Esophagus muscularis mucosa (tissue), 4 donors: ENCODE measurements at regions not wholly inside any gene's neighbourhood (a gene's known extent, or its start where the extent isn't known, plus 50 kb on each side); places are given as distances from the start of the nearest gene placed in this dataset.

ENCODE experiments used
- CTCF ChIP-seq, 3 experiments: fragments of 200-600 bp in 2 of 3; fragments of 450-650 bp in 1 of 3; sonication (generic) in 2 of 3; IDR thresholded peaks; one replicate each; pipeline ENCODE4 v1.5.1; 2017 to 2019; ENCODE audit warnings: antibody characterized with exemption in 3 of 3, mild to moderate bottlenecking in 2 of 3, moderate library complexity in 1 of 3
- EP300 ChIP-seq: sonication (generic); formaldehyde crosslinking; IDR thresholded peaks from one replicate; pipeline ENCODE4 v1.6.1; 2017; ENCODE audit warnings: antibody characterized with exemption
- POLR2A ChIP-seq: fragments of 450-650 bp; IDR thresholded peaks from one replicate; pipeline ENCODE4 v1.6.1; 2017; ENCODE audit warnings: antibody characterized with exemption, moderate library complexity, mild to moderate bottlenecking, low read depth
- POLR2AphosphoS5 ChIP-seq, 2 donors: sonication (generic); formaldehyde crosslinking; IDR thresholded peaks; one replicate each; pipeline ENCODE4 v1.6.1; 2017; ENCODE audit warnings: antibody characterized with exemption in 2 of 2

GRCh38 chr3:35522450-35522849 is 116.9 kb upstream of the ARPP21 start:
- TF ChIP-seq CTCF (IDR thresholded peaks at IDR 0.05): no peak
- no peak for TF ChIP-seq POLR2A
- TF ChIP-seq EP300: no peak
- TF ChIP-seq POLR2AphosphoS5 (IDR thresholded peaks at IDR 0.05): no peak
